GM23338 (cell line): ENCODE measurements at regions not wholly inside any gene's neighbourhood (a gene's known extent, or its start where the extent isn't known, plus 50 kb on each side); places are given as distances from the start of the nearest gene placed in this dataset.

Experiments
- ATAC-seq: fragments of 200-7000 bp; cut with Tn5 transposase; 3 replicates; pipeline ENCODE4 v1.9.1; 2020
- DNase-seq: peaks from one replicate; pipeline ENCODE4 v3.0.0-alpha.2; 2015; ENCODE audit warnings: low spot score
- H2AFZ ChIP-seq: fragments of 200-600 bp; sonication (generic); 2 replicates; pipeline ENCODE4 v1.8.0; 2016; ENCODE audit warnings: antibody characterized with exemption, mild to moderate bottlenecking, moderate library complexity
- H3F3A ChIP-seq: fragments of 200-600 bp; sonication (generic); replicated peaks from 2 replicates; pipeline ENCODE4 v1.8.0; 2017; ENCODE audit warnings: antibody characterized with exemption, mixed run types, low read depth
- H3K27ac ChIP-seq: fragments of 200-600 bp; sonication (generic); 2 replicates; pipeline ENCODE4 v1.6.1; 2016; ENCODE audit warnings: low read depth
- H3K27me3 ChIP-seq: fragments of 200-600 bp; sonication (generic); 2 replicates; pipeline ENCODE4 v1.8.0; 2016; ENCODE audit warnings: mild to moderate bottlenecking, mixed run types, moderate library complexity; ENCODE audit not compliant: insufficient read depth
- H3K36me3 ChIP-seq: fragments of 200-600 bp; sonication (generic); 2 replicates; pipeline ENCODE4 v1.8.0; 2016; ENCODE audit warnings: mild to moderate bottlenecking; ENCODE audit not compliant: insufficient read depth
- H3K4me1 ChIP-seq: fragments of 200-600 bp; sonication (generic); 2 replicates; pipeline ENCODE4 v1.8.0; 2016; ENCODE audit warnings: mild to moderate bottlenecking, moderate library complexity; ENCODE audit not compliant: insufficient read depth
- H3K4me2 ChIP-seq: fragments of 200-600 bp; sonication (generic); 2 replicates; pipeline ENCODE4 v1.7.1; 2017; ENCODE audit warnings: mixed run types
- H3K4me3 ChIP-seq: fragments of 200-600 bp; sonication (generic); 2 replicates; pipeline ENCODE4 v1.6.1; 2016; ENCODE audit warnings: mixed run types
- H3K79me2 ChIP-seq: fragments of 200-600 bp; sonication (generic); replicated peaks from 2 replicates; pipeline ENCODE4 v1.8.0; 2017; ENCODE audit warnings: mild to moderate bottlenecking; ENCODE audit not compliant: insufficient read depth
- H3K9me2 ChIP-seq: fragments of 200-600 bp; sonication (generic); 2 replicates; pipeline ENCODE4 v1.8.0; 2017; ENCODE audit not compliant: insufficient read depth
- H4K20me1 ChIP-seq: fragments of 200-600 bp; sonication (generic); replicated peaks from 2 replicates; pipeline ENCODE4 v1.8.0; 2017; ENCODE audit warnings: mild to moderate bottlenecking; ENCODE audit not compliant: insufficient read depth
- H3K27ac Mint-ChIP-seq: 2 replicates; pipeline ENCODE4 v1.8.0; 2020; ENCODE audit warnings: inconsistent platforms, mild to moderate bottlenecking, moderate library complexity, mixed read lengths
- H3K27me3 Mint-ChIP-seq: 3 replicates; pipeline ENCODE4 v1.8.0; 2022; ENCODE audit warnings: low read depth, mild to moderate bottlenecking, moderate library complexity, mixed read lengths, inconsistent platforms; ENCODE audit not compliant: insufficient read depth, poor library complexity
- H3K36me3 Mint-ChIP-seq: 3 replicates; pipeline ENCODE4 v1.8.0; 2021; ENCODE audit warnings: low read depth, mild to moderate bottlenecking, inconsistent platforms, moderate library complexity, mixed read lengths
- H3K4me1 Mint-ChIP-seq: 3 replicates; pipeline ENCODE4 v1.8.0; 2020; ENCODE audit warnings: mild to moderate bottlenecking, inconsistent platforms, mixed read lengths
- H3K4me3 Mint-ChIP-seq: 3 replicates; pipeline ENCODE4 v1.8.0; 2021; ENCODE audit warnings: moderate library complexity, mild to moderate bottlenecking, inconsistent platforms, mixed read lengths
- H3K9me3 Mint-ChIP-seq: 3 replicates; pipeline ENCODE4 v1.8.0; 2020; ENCODE audit warnings: moderate library complexity, mild to moderate bottlenecking, inconsistent platforms, mixed read lengths
- CREB1 ChIP-seq: fragments of 250-450 bp; sonication (Bioruptor Pico); IDR thresholded peaks from 2 replicates; pipeline ENCODE4 v1.5.0; 2020; ENCODE audit warnings: low read depth, mild to moderate bottlenecking, moderate library complexity
- EZH2 ChIP-seq: fragments of 200-600 bp; sonication (generic); IDR thresholded peaks from one replicate; pipeline ENCODE4 v1.8.0; 2017; ENCODE audit warnings: antibody characterized with exemption, mild to moderate bottlenecking, low read depth; ENCODE audit not compliant: unreplicated experiment
- EZH2phosphoT487 ChIP-seq: fragments of 200-600 bp; sonication (generic); IDR thresholded peaks from one replicate; pipeline ENCODE4 v1.8.1; 2018; ENCODE audit warnings: antibody characterized with exemption; ENCODE audit not compliant: unreplicated experiment
- JUNB ChIP-seq: IDR thresholded peaks from one replicate; pipeline ENCODE4 v1.6.1; 2016; ENCODE audit warnings: antibody characterized with exemption; ENCODE audit not compliant: unreplicated experiment
- NANOG ChIP-seq: IDR thresholded peaks from 2 replicates; pipeline ENCODE4 v1.6.1; 2016; ENCODE audit warnings: antibody characterized with exemption, borderline replicate concordance
- POLR2AphosphoS5 ChIP-seq: IDR thresholded peaks from 2 replicates; pipeline ENCODE4 v1.6.1; 2016; ENCODE audit warnings: antibody characterized with exemption, low read depth
- STAT1 ChIP-seq: IDR thresholded peaks from one replicate; pipeline ENCODE4 v1.6.1; 2016; ENCODE audit warnings: antibody characterized with exemption; ENCODE audit not compliant: unreplicated experiment
- ZNF114 ChIP-seq: fragments of 250-450 bp; sonication (Bioruptor Pico); IDR thresholded peaks from 2 replicates; pipeline ENCODE4 v1.5.0; 2020; ENCODE audit warnings: mild to moderate bottlenecking, moderate library complexity
- ZNF331 ChIP-seq: fragments of 250-450 bp; sonication (Bioruptor Pico); IDR thresholded peaks from 2 replicates; pipeline ENCODE4 v1.5.0; 2020; ENCODE audit warnings: low read depth, mild to moderate bottlenecking, moderate library complexity
- TF ChIP-seq, protein P1 (sequence below): IDR thresholded peaks from 2 replicates; pipeline ENCODE4 v1.6.1; 2016; ENCODE audit warnings: antibody characterized with exemption
- TF ChIP-seq, protein P2 (sequence below): fragments of 250-450 bp; sonication (Bioruptor Pico); IDR thresholded peaks from 2 replicates; pipeline ENCODE4 v1.5.0; 2020; ENCODE audit warnings: mild to moderate bottlenecking, moderate library complexity
- TF ChIP-seq, protein P3 (sequence below): IDR thresholded peaks from one replicate; pipeline ENCODE4 v1.6.1; 2018; ENCODE audit warnings: antibody characterized with exemption; ENCODE audit not compliant: unreplicated experiment
- TF ChIP-seq, protein P4 (sequence below), 2 experiments: fragments of 200-600 bp in 1 of 2; sonication (generic) in 1 of 2; conservative IDR thresholded peaks; 2 replicates each; pipeline versions ENCODE4 v1.5.1 to v1.6.1; 2016 to 2017; ENCODE audit warnings: antibody characterized with exemption in 2 of 2, low read depth in 2 of 2, mild to moderate bottlenecking in 2 of 2, moderate library complexity in 1 of 2

GRCh38 chr7:91420606-91421005 lies 156.4 kb downstream of the FZD1 start:
- no peaks in the 10 kb centered on the region for H3F3A ChIP-seq
- H3K79me2 ChIP-seq, result no peaks in the 10 kb centered on the region
- Mint-ChIP-seq H3K4me1 (peaks cover 23% of the 10 kb centered on the region), H3K36me3 (no peaks in the 10 kb centered on the region), H3K9me3 (no peaks in the 10 kb centered on the region), H3K27me3 (no peaks in the 10 kb centered on the region), H3K4me3 (no peak overlapping the region), H3K27ac (no peak overlapping the region)
- no peaks in the 10 kb centered on the region for H4K20me1 ChIP-seq
- H3K36me3 ChIP-seq, result no peaks in the 10 kb centered on the region
- H3K4me3 ChIP-seq, result no peak overlapping the region
- H3K9me2 ChIP-seq, result no peaks in the 10 kb centered on the region; the same call in 1 of the 2 replicates
- ATAC-seq (no peak), DNase-seq (no peak)
- H2AFZ ChIP-seq, result no peak overlapping the region
- H3K4me2 ChIP-seq, result peak overlapping the region; percentile 20
- H3K27ac ChIP-seq, result no peak overlapping the region
- no peak for TF ChIP-seq CREB1 (CRISPR knock-in tag)
- no peak for TF ChIP-seq POLR2AphosphoS5
- TF ChIP-seq EZH2phosphoT487, result no peak
- TF ChIP-seq NANOG, result no peak
- TF ChIP-seq, protein P1, sequence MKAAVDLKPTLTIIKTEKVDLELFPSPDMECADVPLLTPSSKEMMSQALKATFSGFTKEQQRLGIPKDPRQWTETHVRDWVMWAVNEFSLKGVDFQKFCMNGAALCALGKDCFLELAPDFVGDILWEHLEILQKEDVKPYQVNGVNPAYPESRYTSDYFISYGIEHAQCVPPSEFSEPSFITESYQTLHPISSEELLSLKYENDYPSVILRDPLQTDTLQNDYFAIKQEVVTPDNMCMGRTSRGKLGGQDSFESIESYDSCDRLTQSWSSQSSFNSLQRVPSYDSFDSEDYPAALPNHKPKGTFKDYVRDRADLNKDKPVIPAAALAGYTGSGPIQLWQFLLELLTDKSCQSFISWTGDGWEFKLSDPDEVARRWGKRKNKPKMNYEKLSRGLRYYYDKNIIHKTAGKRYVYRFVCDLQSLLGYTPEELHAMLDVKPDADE, result no peak
- TF ChIP-seq ZNF114, result no peak
- TF ChIP-seq STAT1, result no peak
- TF ChIP-seq, protein P2, sequence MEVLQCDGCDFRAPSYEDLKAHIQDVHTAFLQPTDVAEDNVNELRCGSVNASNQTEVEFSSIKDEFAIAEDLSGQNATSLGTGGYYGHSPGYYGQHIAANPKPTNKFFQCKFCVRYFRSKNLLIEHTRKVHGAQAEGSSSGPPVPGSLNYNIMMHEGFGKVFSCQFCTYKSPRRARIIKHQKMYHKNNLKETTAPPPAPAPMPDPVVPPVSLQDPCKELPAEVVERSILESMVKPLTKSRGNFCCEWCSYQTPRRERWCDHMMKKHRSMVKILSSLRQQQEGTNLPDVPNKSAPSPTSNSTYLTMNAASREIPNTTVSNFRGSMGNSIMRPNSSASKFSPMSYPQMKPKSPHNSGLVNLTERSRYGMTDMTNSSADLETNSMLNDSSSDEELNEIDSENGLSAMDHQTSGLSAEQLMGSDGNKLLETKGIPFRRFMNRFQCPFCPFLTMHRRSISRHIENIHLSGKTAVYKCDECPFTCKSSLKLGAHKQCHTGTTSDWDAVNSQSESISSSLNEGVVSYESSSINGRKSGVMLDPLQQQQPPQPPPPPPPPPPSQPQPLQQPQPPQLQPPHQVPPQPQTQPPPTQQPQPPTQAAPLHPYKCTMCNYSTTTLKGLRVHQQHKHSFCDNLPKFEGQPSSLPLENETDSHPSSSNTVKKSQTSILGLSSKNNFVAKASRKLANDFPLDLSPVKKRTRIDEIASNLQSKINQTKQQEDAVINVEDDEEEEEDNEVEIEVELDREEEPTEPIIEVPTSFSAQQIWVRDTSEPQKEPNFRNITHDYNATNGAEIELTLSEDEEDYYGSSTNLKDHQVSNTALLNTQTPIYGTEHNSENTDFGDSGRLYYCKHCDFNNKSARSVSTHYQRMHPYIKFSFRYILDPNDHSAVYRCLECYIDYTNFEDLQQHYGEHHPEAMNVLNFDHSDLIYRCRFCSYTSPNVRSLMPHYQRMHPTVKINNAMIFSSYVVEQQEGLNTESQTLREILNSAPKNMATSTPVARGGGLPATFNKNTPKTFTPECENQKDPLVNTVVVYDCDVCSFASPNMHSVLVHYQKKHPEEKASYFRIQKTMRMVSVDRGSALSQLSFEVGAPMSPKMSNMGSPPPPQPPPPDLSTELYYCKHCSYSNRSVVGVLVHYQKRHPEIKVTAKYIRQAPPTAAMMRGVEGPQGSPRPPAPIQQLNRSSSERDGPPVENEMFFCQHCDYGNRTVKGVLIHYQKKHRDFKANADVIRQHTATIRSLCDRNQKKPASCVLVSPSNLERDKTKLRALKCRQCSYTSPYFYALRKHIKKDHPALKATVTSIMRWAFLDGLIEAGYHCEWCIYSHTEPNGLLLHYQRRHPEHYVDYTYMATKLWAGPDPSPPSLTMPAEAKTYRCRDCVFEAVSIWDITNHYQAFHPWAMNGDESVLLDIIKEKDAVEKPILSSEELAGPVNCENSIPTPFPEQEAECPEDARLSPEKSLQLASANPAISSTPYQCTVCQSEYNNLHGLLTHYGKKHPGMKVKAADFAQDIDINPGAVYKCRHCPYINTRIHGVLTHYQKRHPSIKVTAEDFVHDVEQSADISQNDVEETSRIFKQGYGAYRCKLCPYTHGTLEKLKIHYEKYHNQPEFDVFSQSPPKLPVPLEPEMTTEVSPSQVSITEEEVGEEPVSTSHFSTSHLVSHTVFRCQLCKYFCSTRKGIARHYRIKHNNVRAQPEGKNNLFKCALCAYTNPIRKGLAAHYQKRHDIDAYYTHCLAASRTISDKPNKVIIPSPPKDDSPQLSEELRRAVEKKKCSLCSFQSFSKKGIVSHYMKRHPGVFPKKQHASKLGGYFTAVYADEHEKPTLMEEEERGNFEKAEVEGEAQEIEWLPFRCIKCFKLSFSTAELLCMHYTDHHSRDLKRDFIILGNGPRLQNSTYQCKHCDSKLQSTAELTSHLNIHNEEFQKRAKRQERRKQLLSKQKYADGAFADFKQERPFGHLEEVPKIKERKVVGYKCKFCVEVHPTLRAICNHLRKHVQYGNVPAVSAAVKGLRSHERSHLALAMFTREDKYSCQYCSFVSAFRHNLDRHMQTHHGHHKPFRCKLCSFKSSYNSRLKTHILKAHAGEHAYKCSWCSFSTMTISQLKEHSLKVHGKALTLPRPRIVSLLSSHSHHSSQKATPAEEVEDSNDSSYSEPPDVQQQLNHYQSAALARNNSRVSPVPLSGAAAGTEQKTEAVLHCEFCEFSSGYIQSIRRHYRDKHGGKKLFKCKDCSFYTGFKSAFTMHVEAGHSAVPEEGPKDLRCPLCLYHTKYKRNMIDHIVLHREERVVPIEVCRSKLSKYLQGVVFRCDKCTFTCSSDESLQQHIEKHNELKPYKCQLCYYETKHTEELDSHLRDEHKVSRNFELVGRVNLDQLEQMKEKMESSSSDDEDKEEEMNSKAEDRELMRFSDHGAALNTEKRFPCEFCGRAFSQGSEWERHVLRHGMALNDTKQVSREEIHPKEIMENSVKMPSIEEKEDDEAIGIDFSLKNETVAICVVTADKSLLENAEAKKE (CRISPR knock-in tag), result no peak
- no peak for TF ChIP-seq EZH2
- TF ChIP-seq, protein P3, sequence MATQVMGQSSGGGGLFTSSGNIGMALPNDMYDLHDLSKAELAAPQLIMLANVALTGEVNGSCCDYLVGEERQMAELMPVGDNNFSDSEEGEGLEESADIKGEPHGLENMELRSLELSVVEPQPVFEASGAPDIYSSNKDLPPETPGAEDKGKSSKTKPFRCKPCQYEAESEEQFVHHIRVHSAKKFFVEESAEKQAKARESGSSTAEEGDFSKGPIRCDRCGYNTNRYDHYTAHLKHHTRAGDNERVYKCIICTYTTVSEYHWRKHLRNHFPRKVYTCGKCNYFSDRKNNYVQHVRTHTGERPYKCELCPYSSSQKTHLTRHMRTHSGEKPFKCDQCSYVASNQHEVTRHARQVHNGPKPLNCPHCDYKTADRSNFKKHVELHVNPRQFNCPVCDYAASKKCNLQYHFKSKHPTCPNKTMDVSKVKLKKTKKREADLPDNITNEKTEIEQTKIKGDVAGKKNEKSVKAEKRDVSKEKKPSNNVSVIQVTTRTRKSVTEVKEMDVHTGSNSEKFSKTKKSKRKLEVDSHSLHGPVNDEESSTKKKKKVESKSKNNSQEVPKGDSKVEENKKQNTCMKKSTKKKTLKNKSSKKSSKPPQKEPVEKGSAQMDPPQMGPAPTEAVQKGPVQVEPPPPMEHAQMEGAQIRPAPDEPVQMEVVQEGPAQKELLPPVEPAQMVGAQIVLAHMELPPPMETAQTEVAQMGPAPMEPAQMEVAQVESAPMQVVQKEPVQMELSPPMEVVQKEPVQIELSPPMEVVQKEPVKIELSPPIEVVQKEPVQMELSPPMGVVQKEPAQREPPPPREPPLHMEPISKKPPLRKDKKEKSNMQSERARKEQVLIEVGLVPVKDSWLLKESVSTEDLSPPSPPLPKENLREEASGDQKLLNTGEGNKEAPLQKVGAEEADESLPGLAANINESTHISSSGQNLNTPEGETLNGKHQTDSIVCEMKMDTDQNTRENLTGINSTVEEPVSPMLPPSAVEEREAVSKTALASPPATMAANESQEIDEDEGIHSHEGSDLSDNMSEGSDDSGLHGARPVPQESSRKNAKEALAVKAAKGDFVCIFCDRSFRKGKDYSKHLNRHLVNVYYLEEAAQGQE, result no peak
- no peak for TF ChIP-seq ZNF331
- TF ChIP-seq JUNB, result no peak
- TF ChIP-seq, protein P4, sequence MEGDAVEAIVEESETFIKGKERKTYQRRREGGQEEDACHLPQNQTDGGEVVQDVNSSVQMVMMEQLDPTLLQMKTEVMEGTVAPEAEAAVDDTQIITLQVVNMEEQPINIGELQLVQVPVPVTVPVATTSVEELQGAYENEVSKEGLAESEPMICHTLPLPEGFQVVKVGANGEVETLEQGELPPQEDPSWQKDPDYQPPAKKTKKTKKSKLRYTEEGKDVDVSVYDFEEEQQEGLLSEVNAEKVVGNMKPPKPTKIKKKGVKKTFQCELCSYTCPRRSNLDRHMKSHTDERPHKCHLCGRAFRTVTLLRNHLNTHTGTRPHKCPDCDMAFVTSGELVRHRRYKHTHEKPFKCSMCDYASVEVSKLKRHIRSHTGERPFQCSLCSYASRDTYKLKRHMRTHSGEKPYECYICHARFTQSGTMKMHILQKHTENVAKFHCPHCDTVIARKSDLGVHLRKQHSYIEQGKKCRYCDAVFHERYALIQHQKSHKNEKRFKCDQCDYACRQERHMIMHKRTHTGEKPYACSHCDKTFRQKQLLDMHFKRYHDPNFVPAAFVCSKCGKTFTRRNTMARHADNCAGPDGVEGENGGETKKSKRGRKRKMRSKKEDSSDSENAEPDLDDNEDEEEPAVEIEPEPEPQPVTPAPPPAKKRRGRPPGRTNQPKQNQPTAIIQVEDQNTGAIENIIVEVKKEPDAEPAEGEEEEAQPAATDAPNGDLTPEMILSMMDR (conservative IDR thresholded peaks at IDR 0.05; ENCODE audit: low read depth in 2 of 2), result no peak
- H3K4me1 ChIP-seq, result peaks cover 9% of the 10 kb centered on the region; the same call in 1 of the 2 replicates
- no peaks in the 10 kb centered on the region for H3K27me3 ChIP-seq
